SK-N-SH (cell line): ENCODE measurements at regions not wholly inside any gene's neighbourhood (a gene's known extent, or its start where the extent isn't known, plus 50 kb on each side); places are given as distances from the start of the nearest gene placed in this dataset.

Experiments used
- CTCF ChIA-PET: fragments of 300-600, 350-600 bp; formaldehyde crosslinking; extraction: SDS; loops from one replicate; lab custom pipeline; 2021; lab: Yijun Ruan, JAX
- POLR2A ChIA-PET: fragments of 350-600 bp; sonication (Branson Sonifier 250); formaldehyde crosslinking; extraction: SDS; loops from one replicate; lab custom pipeline; 2020; ENCODE audit warnings: antibody characterized with exemption, inconsistent platforms; lab: Yijun Ruan, JAX
- DNase-seq: peaks from one replicate; pipeline ENCODE4 v3.0.0; 2012
- H2AFZ ChIP-seq: fragments of 200-600 bp; sonication (generic); 2 replicates; pipeline ENCODE4 v1.8.1; 2016; ENCODE audit warnings: antibody characterized with exemption, mild to moderate bottlenecking, low read depth
- H3F3A ChIP-seq: fragments of 200-600 bp; sonication (generic); replicated peaks from 2 replicates; pipeline ENCODE3; 2016; ENCODE audit warnings: antibody characterized with exemption, mild to moderate bottlenecking; ENCODE audit not compliant: insufficient read depth
- H3K27ac ChIP-seq, 2 experiments: fragments of 200-500 bp in 1 of 2; fragments of 200-600 bp in 1 of 2; sonication (Bioruptor generic) in 1 of 2; sonication (generic), shearing (Covaris generic) in 1 of 2; 2 replicates each; pipeline versions ENCODE4 v1.5.1 to v1.6.1; 2014 to 2016; ENCODE audit warnings: low read depth in 2 of 2, inconsistent platforms in 1 of 2, low read length in 1 of 2, mild to moderate bottlenecking in 1 of 2, mixed read lengths in 1 of 2
- H3K27me3 ChIP-seq: fragments of 200-600 bp; sonication (generic), shearing (Covaris generic); 2 replicates; pipeline ENCODE4 v1.6.1; 2016; ENCODE audit warnings: mixed run types; ENCODE audit not compliant: insufficient read depth
- H3K36me3 ChIP-seq, 2 experiments: fragments of 200-500 bp in 1 of 2; fragments of 200-600 bp in 1 of 2; sonication (Bioruptor generic) in 1 of 2; sonication (generic) in 1 of 2; replicated peaks in 1 of 2; 2 replicates each; pipeline versions ENCODE3 to v1.5.1; 2014 to 2016; ENCODE audit warnings: low read length in 1 of 2, mild to moderate bottlenecking in 1 of 2; ENCODE audit not compliant: insufficient read depth in 2 of 2, control insufficient read depth in 1 of 2
- H3K4me1 ChIP-seq, 2 experiments: fragments of 200-500 bp in 1 of 2; fragments of 200-600 bp in 1 of 2; sonication (Bioruptor generic) in 1 of 2; sonication (generic), shearing (Covaris generic) in 1 of 2; 2 replicates each; pipeline versions ENCODE4 v1.5.1 to v1.6.1; 2014 to 2016; ENCODE audit warnings: low read depth in 1 of 2, low read length in 1 of 2, mixed run types in 1 of 2; ENCODE audit not compliant: insufficient read depth in 2 of 2, control insufficient read depth in 1 of 2
- H3K4me2 ChIP-seq: fragments of 200-600 bp; sonication (generic), shearing (Covaris generic); 2 replicates; pipeline ENCODE4 v1.6.1; 2017; ENCODE audit warnings: mixed run types
- H3K4me3 ChIP-seq, 2 experiments: fragments of 200-500 bp in 1 of 2; fragments of 200-600 bp in 1 of 2; sonication (Bioruptor generic) in 1 of 2; sonication (generic), shearing (Covaris generic) in 1 of 2; 2 replicates each; pipeline versions ENCODE4 v1.5.1 to v1.8.1; 2014 to 2016; ENCODE audit warnings: low read depth in 2 of 2, inconsistent platforms in 1 of 2, low read length in 1 of 2, mild to moderate bottlenecking in 1 of 2, mixed read lengths in 1 of 2, moderate library complexity in 1 of 2
- H3K79me2 ChIP-seq: fragments of 200-600 bp; sonication (generic); 2 replicates; pipeline ENCODE4 v1.8.1; 2017; ENCODE audit warnings: mild to moderate bottlenecking; ENCODE audit not compliant: insufficient read depth
- H3K9ac ChIP-seq: fragments of 200-600 bp; sonication (generic); 2 replicates; pipeline ENCODE4 v1.6.1; 2017; ENCODE audit warnings: mixed run types
- H3K9me2 ChIP-seq: fragments of 200-600 bp; sonication (generic); 2 replicates; pipeline ENCODE4 v1.6.1; 2017; ENCODE audit warnings: mixed run types
- H3K9me3 ChIP-seq: fragments of 200-600 bp; sonication (generic); 2 replicates; pipeline ENCODE4 v1.6.1; 2017; ENCODE audit warnings: mixed run types, mild to moderate bottlenecking, moderate library complexity
- H4K20me1 ChIP-seq: fragments of 200-600 bp; sonication (generic); 2 replicates; pipeline ENCODE4 v1.6.1; 2017; ENCODE audit warnings: mild to moderate bottlenecking, mixed run types; ENCODE audit not compliant: insufficient read depth
- EP300 ChIP-seq, 2 experiments: IDR thresholded peaks; 2 replicates each; pipeline versions ENCODE4 v1.4.0 to v1.6.1; 2012; ENCODE audit warnings: borderline replicate concordance in 1 of 2, low read depth in 1 of 2, low read length in 1 of 2
- FOSL2 ChIP-seq: IDR thresholded peaks from 2 replicates; pipeline ENCODE4 v1.4.0; 2012; ENCODE audit warnings: low read depth, mild to moderate bottlenecking, moderate library complexity, borderline replicate concordance
- GABPA ChIP-seq: IDR thresholded peaks from 2 replicates; pipeline ENCODE4 v1.4.0; 2012; ENCODE audit warnings: low read depth, mild to moderate bottlenecking
- GATA2 ChIP-seq: sonication (generic); formaldehyde crosslinking; IDR thresholded peaks from 2 replicates; pipeline ENCODE4 v1.5.0; 2020; ENCODE audit warnings: mild to moderate bottlenecking, missing genetic modification reagents
- POLR2AphosphoS5 ChIP-seq: IDR thresholded peaks from 2 replicates; pipeline ENCODE4 v1.6.1; 2012; ENCODE audit warnings: low read depth, low read length
- RCOR1 ChIP-seq: fragments of 150-350 bp; IDR thresholded peaks from 2 replicates; pipeline ENCODE4 v1.6.1; 2017; ENCODE audit warnings: antibody characterized with exemption, low read length
- TAF1 ChIP-seq: IDR thresholded peaks from 2 replicates; pipeline ENCODE4 v1.6.1; 2012; ENCODE audit warnings: low read depth, mild to moderate bottlenecking, low read length, moderate library complexity, borderline replicate concordance
- TCF12 ChIP-seq: IDR thresholded peaks from 2 replicates; pipeline ENCODE4 v1.4.0; 2012
- TEAD4 ChIP-seq: IDR thresholded peaks from 2 replicates; pipeline ENCODE4 v1.4.0; 2012; ENCODE audit warnings: mild to moderate bottlenecking, borderline replicate concordance; ENCODE audit not compliant: insufficient read depth
- whole genome bisulfite sequencing: methylation state at CpG from one replicate; pipeline ENCODE4 v1.1.6; 2017; ENCODE audit warnings: low lambda C conversion rate; 5-methylcytosine and 5-hydroxymethylcytosine counted together
- TF ChIP-seq, protein P1 (sequence below): fragments of 150-350 bp; IDR thresholded peaks from 2 replicates; pipeline ENCODE4 v1.6.1; 2017; ENCODE audit warnings: antibody characterized with exemption, low read length, low read depth, borderline replicate concordance
- TF ChIP-seq, protein P2 (sequence below): fragments of 150-350 bp; IDR thresholded peaks from 2 replicates; pipeline ENCODE4 v1.6.1; 2016; ENCODE audit warnings: mild to moderate bottlenecking, low read depth, low read length
- TF ChIP-seq, protein P3 (sequence below): IDR thresholded peaks from 2 replicates; pipeline ENCODE4 v1.4.0; 2012; ENCODE audit warnings: low read depth
- TF ChIP-seq, protein P4 (sequence below): IDR thresholded peaks from 2 replicates; pipeline ENCODE4 v1.4.0; 2012; ENCODE audit warnings: low read depth, borderline replicate concordance

DNA sequence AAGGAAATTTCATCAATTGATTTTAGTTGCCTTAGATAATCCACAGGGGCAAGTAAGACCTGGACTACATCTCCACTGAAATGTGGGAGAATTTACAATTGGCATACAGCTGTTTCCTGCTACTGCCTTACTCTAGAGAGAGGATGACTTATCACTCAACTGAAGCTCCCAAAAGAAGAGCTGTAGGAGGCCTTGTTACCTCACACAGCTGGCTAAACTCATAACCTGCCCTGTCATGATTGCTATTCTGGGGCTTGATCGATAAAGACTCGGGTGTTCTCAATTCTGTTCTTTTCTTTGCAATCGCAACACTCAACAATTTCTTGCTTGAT lies 1396.4 kb downstream of the EFNB2 start:
- Histone ChIP-seq H3K36me3 (no peaks in the 10 kb centered on the region), H4K20me1 (no peaks in the 10 kb centered on the region), H3K27me3 (no peaks in the 10 kb centered on the region), H3F3A (no peaks in the 10 kb centered on the region), H3K9ac (no peak overlapping the region), H3K9me2 (no peaks in the 10 kb centered on the region), H3K27ac (no peak overlapping the region), H2AFZ (no peak overlapping the region), H3K4me3 (no peak overlapping the region), H3K4me2 (no peak overlapping the region), H3K9me3 (no peaks in the 10 kb centered on the region), H3K79me2 (no peaks in the 10 kb centered on the region), H3K4me1 (peaks cover 0 to 9% of the 10 kb centered on the region in 2 experiments; a peak in 2 of 4 replicates)
- DNase-seq, result no peak
- 74% methylated on average over 3 of the region's 3 CpGs for WGBS
- ChIA-PET POLR2A (no interaction called here), CTCF (no interaction called here)
- TF ChIP-seq FOSL2 (no peak), RCOR1 (no peak), GABPA (no peak)
- TF ChIP-seq, protein P1, sequence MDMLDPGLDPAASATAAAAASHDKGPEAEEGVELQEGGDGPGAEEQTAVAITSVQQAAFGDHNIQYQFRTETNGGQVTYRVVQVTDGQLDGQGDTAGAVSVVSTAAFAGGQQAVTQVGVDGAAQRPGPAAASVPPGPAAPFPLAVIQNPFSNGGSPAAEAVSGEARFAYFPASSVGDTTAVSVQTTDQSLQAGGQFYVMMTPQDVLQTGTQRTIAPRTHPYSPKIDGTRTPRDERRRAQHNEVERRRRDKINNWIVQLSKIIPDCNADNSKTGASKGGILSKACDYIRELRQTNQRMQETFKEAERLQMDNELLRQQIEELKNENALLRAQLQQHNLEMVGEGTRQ, result no peak

DNA sequence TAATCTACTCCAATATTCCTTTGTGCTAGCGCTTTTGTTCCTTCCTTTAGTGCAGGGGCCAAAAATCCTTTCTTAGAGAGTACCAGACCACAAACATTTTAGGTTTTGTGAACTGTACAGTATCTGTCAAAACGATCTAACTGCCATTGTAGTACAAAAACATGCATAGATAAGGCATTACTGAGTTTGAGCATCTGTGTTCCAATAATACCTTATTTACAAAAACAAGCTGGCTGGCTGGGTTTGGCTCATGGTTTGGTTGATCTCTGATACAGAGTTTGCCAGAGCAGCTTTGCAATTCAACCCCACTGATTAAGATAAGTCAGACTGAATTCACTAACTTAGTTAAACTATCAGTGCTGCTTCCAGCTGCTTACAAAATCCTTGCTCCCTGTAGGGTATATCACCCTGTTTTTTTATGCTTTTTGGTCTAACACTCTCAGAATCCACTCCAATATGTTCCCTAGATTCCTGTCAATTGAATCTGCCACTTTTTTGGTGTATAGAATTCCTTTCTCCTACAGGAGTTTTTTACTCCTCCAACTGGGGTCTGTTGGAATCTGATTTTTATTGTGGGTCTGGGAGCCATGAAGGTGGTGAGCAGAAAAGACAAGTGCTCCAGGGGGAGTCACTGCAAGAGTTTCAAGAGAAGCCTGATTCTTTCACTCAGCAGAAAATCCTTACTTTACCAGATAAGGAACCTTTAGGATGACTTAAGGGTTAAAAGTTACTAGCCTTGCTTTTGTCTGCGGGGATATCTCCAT lies 1399.4 kb downstream of the EFNB2 start:
- TF ChIP-seq GATA2 (CRISPR knock-in tag) (peak; percentile 77), EP300 (IDR thresholded peaks at IDR 0.05; ENCODE audit: borderline replicate concordance in 1 of 2, low read depth in 1 of 2, low read length in 1 of 2) (peak in 1 of 2 experiments; percentile 85; a peak in 2 of 4 replicates), RCOR1 (peak; percentile 85), TEAD4 (no peak)
- TF ChIP-seq, all 33 proteins: peak for 3
- H3K4me3 ChIP-seq, result no peak overlapping the region
- H3K9ac ChIP-seq, result no peak overlapping the region
- CTCF ChIA-PET, result interaction anchor here (1.5 kb wide), 1 partner anchor 52 kb away, joined by 4 read pairs; no protein-coding TSS in a partner anchor
- H3K9me2 ChIP-seq, result no peaks in the 10 kb centered on the region
- no peaks in the 10 kb centered on the region for H3K27me3 ChIP-seq
- no peaks in the 10 kb centered on the region for H3F3A ChIP-seq
- POLR2A ChIA-PET, result no interaction called here
- H3K27ac ChIP-seq, result peak overlapping the region in 1 of 2 experiments; percentile 34; a peak in 1 of 4 replicates
- DNase-seq, result peak; percentile 43
- H2AFZ ChIP-seq, result no peak overlapping the region
- no peaks in the 10 kb centered on the region for H3K36me3 ChIP-seq
- H3K4me1 ChIP-seq, result peaks cover 0 to 9% of the 10 kb centered on the region in 2 experiments; a peak in 2 of 4 replicates
- 27% methylated on average over 3 of the region's 3 CpGs for WGBS
- no peaks in the 10 kb centered on the region for H3K79me2 ChIP-seq
- no peaks in the 10 kb centered on the region for H4K20me1 ChIP-seq
- no peak overlapping the region for H3K4me2 ChIP-seq
- no peaks in the 10 kb centered on the region for H3K9me3 ChIP-seq

DNA sequence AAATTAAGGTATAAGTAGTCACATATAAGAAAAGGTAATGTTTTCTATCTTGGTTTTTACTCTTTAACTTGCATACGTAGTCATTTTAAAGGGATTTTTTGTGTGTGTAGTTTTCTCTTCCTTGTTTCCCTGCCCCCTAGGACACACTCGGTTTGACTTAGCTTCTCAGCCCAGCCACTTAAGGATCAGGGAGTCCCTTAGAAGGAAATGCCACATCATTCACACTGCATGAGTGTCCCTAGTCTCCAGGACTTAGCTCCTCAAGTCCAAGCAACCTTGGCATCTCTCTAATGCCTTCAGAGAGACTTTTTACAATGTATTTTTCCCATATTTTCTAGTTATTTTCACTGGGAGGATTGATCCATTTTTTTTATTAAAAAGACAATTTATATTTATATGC lies 1407.7 kb downstream of the EFNB2 start:
- no peak for TF ChIP-seq TAF1
- TF ChIP-seq POLR2AphosphoS5, result no peak
- TF ChIP-seq, protein P2, sequence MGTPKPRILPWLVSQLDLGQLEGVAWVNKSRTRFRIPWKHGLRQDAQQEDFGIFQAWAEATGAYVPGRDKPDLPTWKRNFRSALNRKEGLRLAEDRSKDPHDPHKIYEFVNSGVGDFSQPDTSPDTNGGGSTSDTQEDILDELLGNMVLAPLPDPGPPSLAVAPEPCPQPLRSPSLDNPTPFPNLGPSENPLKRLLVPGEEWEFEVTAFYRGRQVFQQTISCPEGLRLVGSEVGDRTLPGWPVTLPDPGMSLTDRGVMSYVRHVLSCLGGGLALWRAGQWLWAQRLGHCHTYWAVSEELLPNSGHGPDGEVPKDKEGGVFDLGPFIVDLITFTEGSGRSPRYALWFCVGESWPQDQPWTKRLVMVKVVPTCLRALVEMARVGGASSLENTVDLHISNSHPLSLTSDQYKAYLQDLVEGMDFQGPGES, result no peak
- no peak for TF ChIP-seq TCF12
- TF ChIP-seq, protein P3, sequence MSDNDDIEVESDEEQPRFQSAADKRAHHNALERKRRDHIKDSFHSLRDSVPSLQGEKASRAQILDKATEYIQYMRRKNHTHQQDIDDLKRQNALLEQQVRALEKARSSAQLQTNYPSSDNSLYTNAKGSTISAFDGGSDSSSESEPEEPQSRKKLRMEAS, result no peak
- TF ChIP-seq, protein P4, sequence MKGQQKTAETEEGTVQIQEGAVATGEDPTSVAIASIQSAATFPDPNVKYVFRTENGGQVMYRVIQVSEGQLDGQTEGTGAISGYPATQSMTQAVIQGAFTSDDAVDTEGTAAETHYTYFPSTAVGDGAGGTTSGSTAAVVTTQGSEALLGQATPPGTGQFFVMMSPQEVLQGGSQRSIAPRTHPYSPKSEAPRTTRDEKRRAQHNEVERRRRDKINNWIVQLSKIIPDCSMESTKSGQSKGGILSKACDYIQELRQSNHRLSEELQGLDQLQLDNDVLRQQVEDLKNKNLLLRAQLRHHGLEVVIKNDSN, result no peak
- DNase-seq, result no peak

More for the DNA sequence above, 1407.7 kb downstream of the EFNB2 start:
- H3K4me2 ChIP-seq, result no peak overlapping the region
- POLR2A ChIA-PET, result no interaction called here
- H3K4me1 ChIP-seq, result no peaks in the 10 kb centered on the region
- no peaks in the 10 kb centered on the region for H3K79me2 ChIP-seq
- no peaks in the 10 kb centered on the region for H3K36me3 ChIP-seq
- H2AFZ ChIP-seq, result no peak overlapping the region
- no peak overlapping the region for H3K4me3 ChIP-seq
- no peak overlapping the region for H3K9ac ChIP-seq
- no peak overlapping the region for H3K27ac ChIP-seq
- CTCF ChIA-PET, result no interaction called here
- H3K9me2 ChIP-seq, result no peaks in the 10 kb centered on the region
- 61% methylated on average over 2 of the region's 2 CpGs for WGBS
- H3K27me3 ChIP-seq, result no peaks in the 10 kb centered on the region
- H4K20me1 ChIP-seq, result no peaks in the 10 kb centered on the region
- no peaks in the 10 kb centered on the region for H3F3A ChIP-seq
- H3K9me3 ChIP-seq, result no peaks in the 10 kb centered on the region
